GM23338 (cell line): ENCODE measurements at regions not wholly inside any gene's neighbourhood (a gene's known extent, or its start where the extent isn't known, plus 50 kb on each side); places are given as distances from the start of the nearest gene placed in this dataset.

Source experiments
- ATAC-seq: fragments of 200-7000 bp; cut with Tn5 transposase; 3 replicates; pipeline ENCODE4 v1.9.1; 2020
- DNase-seq: peaks from one replicate; pipeline ENCODE4 v3.0.0-alpha.2; 2015; ENCODE audit warnings: low spot score
- H2AFZ ChIP-seq: fragments of 200-600 bp; sonication (generic); 2 replicates; pipeline ENCODE4 v1.8.0; 2016; ENCODE audit warnings: antibody characterized with exemption, mild to moderate bottlenecking, moderate library complexity
- H3F3A ChIP-seq: fragments of 200-600 bp; sonication (generic); replicated peaks from 2 replicates; pipeline ENCODE4 v1.8.0; 2017; ENCODE audit warnings: antibody characterized with exemption, mixed run types, low read depth
- H3K27ac ChIP-seq: fragments of 200-600 bp; sonication (generic); 2 replicates; pipeline ENCODE4 v1.6.1; 2016; ENCODE audit warnings: low read depth
- H3K27me3 ChIP-seq: fragments of 200-600 bp; sonication (generic); 2 replicates; pipeline ENCODE4 v1.8.0; 2016; ENCODE audit warnings: mild to moderate bottlenecking, mixed run types, moderate library complexity; ENCODE audit not compliant: insufficient read depth
- H3K36me3 ChIP-seq: fragments of 200-600 bp; sonication (generic); 2 replicates; pipeline ENCODE4 v1.8.0; 2016; ENCODE audit warnings: mild to moderate bottlenecking; ENCODE audit not compliant: insufficient read depth
- H3K4me1 ChIP-seq: fragments of 200-600 bp; sonication (generic); 2 replicates; pipeline ENCODE4 v1.8.0; 2016; ENCODE audit warnings: mild to moderate bottlenecking, moderate library complexity; ENCODE audit not compliant: insufficient read depth
- H3K4me2 ChIP-seq: fragments of 200-600 bp; sonication (generic); 2 replicates; pipeline ENCODE4 v1.7.1; 2017; ENCODE audit warnings: mixed run types
- H3K4me3 ChIP-seq: fragments of 200-600 bp; sonication (generic); 2 replicates; pipeline ENCODE4 v1.6.1; 2016; ENCODE audit warnings: mixed run types
- H3K79me2 ChIP-seq: fragments of 200-600 bp; sonication (generic); replicated peaks from 2 replicates; pipeline ENCODE4 v1.8.0; 2017; ENCODE audit warnings: mild to moderate bottlenecking; ENCODE audit not compliant: insufficient read depth
- H3K9me2 ChIP-seq: fragments of 200-600 bp; sonication (generic); 2 replicates; pipeline ENCODE4 v1.8.0; 2017; ENCODE audit not compliant: insufficient read depth
- H4K20me1 ChIP-seq: fragments of 200-600 bp; sonication (generic); replicated peaks from 2 replicates; pipeline ENCODE4 v1.8.0; 2017; ENCODE audit warnings: mild to moderate bottlenecking; ENCODE audit not compliant: insufficient read depth
- H3K27ac Mint-ChIP-seq: 2 replicates; pipeline ENCODE4 v1.8.0; 2020; ENCODE audit warnings: inconsistent platforms, mild to moderate bottlenecking, moderate library complexity, mixed read lengths
- H3K27me3 Mint-ChIP-seq: 3 replicates; pipeline ENCODE4 v1.8.0; 2022; ENCODE audit warnings: low read depth, mild to moderate bottlenecking, moderate library complexity, mixed read lengths, inconsistent platforms; ENCODE audit not compliant: insufficient read depth, poor library complexity
- H3K36me3 Mint-ChIP-seq: 3 replicates; pipeline ENCODE4 v1.8.0; 2021; ENCODE audit warnings: low read depth, mild to moderate bottlenecking, inconsistent platforms, moderate library complexity, mixed read lengths
- H3K4me1 Mint-ChIP-seq: 3 replicates; pipeline ENCODE4 v1.8.0; 2020; ENCODE audit warnings: mild to moderate bottlenecking, inconsistent platforms, mixed read lengths
- H3K4me3 Mint-ChIP-seq: 3 replicates; pipeline ENCODE4 v1.8.0; 2021; ENCODE audit warnings: moderate library complexity, mild to moderate bottlenecking, inconsistent platforms, mixed read lengths
- H3K9me3 Mint-ChIP-seq: 3 replicates; pipeline ENCODE4 v1.8.0; 2020; ENCODE audit warnings: moderate library complexity, mild to moderate bottlenecking, inconsistent platforms, mixed read lengths
- CREB1 ChIP-seq: fragments of 250-450 bp; sonication (Bioruptor Pico); IDR thresholded peaks from 2 replicates; pipeline ENCODE4 v1.5.0; 2020; ENCODE audit warnings: low read depth, mild to moderate bottlenecking, moderate library complexity
- CTCF ChIP-seq, 2 experiments: fragments of 200-600 bp in 1 of 2; sonication (generic) in 1 of 2; conservative IDR thresholded peaks; 2 replicates each; pipeline versions ENCODE4 v1.5.1 to v1.6.1; 2016 to 2017; ENCODE audit warnings: antibody characterized with exemption in 2 of 2, low read depth in 2 of 2, mild to moderate bottlenecking in 2 of 2, moderate library complexity in 1 of 2
- EZH2 ChIP-seq: fragments of 200-600 bp; sonication (generic); IDR thresholded peaks from one replicate; pipeline ENCODE4 v1.8.0; 2017; ENCODE audit warnings: antibody characterized with exemption, mild to moderate bottlenecking, low read depth; ENCODE audit not compliant: unreplicated experiment
- EZH2phosphoT487 ChIP-seq: fragments of 200-600 bp; sonication (generic); IDR thresholded peaks from one replicate; pipeline ENCODE4 v1.8.1; 2018; ENCODE audit warnings: antibody characterized with exemption; ENCODE audit not compliant: unreplicated experiment
- NANOG ChIP-seq: IDR thresholded peaks from 2 replicates; pipeline ENCODE4 v1.6.1; 2016; ENCODE audit warnings: antibody characterized with exemption, borderline replicate concordance
- STAT1 ChIP-seq: IDR thresholded peaks from one replicate; pipeline ENCODE4 v1.6.1; 2016; ENCODE audit warnings: antibody characterized with exemption; ENCODE audit not compliant: unreplicated experiment
- ZNF462 ChIP-seq: fragments of 250-450 bp; sonication (Bioruptor Pico); IDR thresholded peaks from 2 replicates; pipeline ENCODE4 v1.5.0; 2020; ENCODE audit warnings: mild to moderate bottlenecking, moderate library complexity

GRCh38 chr16:65700596-65700995 is 578.7 kb upstream of the CDH11 start (continued):
- TF ChIP-seq ZNF462 (CRISPR knock-in tag) (no peak), STAT1 (no peak), EZH2phosphoT487 (no peak), NANOG (no peak), EZH2 (no peak)

DNA sequence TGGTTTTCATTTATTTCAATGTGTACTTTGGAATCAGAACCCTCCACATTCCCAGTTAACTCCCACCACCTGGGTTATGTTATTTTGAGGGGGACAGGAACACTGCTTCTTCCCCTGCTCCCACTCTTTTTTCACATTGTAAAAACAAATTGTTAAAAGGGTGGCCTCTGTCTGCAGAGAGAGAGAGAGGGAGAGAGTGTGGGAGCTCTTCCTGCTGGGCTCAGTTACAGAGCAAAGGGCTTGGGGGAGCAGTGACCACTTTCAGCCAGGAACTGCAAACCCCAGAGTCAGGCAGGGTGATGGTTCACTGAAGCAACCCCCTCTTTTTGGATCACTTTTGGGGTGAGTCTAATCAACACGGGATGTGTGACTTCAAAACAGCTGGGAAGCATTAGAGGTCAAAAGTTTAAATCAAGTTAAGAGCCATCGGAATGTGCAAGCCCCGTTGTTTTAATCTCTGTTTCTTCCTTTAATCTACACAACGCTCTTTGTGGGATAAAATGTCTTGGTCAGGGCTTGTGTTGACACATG is 577.0 kb upstream of the CDH11 start:
- DNase-seq (no peak), ATAC-seq (peak; percentile 26; the same call in 1 of the 3 replicates)
- Mint-ChIP-seq H3K4me1 (peaks cover 21% of the 10 kb centered on the region), H3K9me3 (no peaks in the 10 kb centered on the region; the same call in 2 of the 3 replicates), H3K4me3 (no peak overlapping the region), H3K27me3 (peaks cover 4% of the 10 kb centered on the region), H3K36me3 (no peaks in the 10 kb centered on the region), H3K27ac (no peak overlapping the region)
- Histone ChIP-seq H3K27ac (no peak overlapping the region), H3K4me3 (no peak overlapping the region), H3K36me3 (no peaks in the 10 kb centered on the region), H3K79me2 (no peaks in the 10 kb centered on the region), H3K4me1 (peaks cover 10% of the 10 kb centered on the region; the same call in 1 of the 2 replicates), H3K27me3 (no peaks in the 10 kb centered on the region), H4K20me1 (no peaks in the 10 kb centered on the region), H3K4me2 (no peak overlapping the region; the same call in 1 of the 2 replicates), H2AFZ (peak overlapping the region; percentile 84; the same call in 1 of the 2 replicates), H3K9me2 (0 out of 2 replicates have a peak, but pooled peaks cover 3% of the 10 kb centered on the region), H3F3A (no peaks in the 10 kb centered on the region)
- TF ChIP-seq CREB1 (CRISPR knock-in tag) (no peak), STAT1 (no peak), CTCF (conservative IDR thresholded peaks at IDR 0.05; ENCODE audit: low read depth in 2 of 2) (no peak), NANOG (no peak), EZH2 (no peak), ZNF462 (CRISPR knock-in tag) (no peak)
